SU-DHL-6 (cell line): ENCODE measurements at regions not wholly inside any gene's neighbourhood (a gene's known extent, or its start where the extent isn't known, plus 50 kb on each side); places are given as distances from the start of the nearest gene placed in this dataset.
"Not testable (repeated sequence)": the region's sequence is repeated elsewhere in the genome, so short reads cannot be mapped to it uniquely, and the experiment has no call there.

Experiments used
- H2AFZ ChIP-seq: fragments of 200-600 bp; sonication (generic); 2 replicates; pipeline ENCODE4 v1.6.1; 2014; ENCODE audit warnings: low read depth, mild to moderate bottlenecking, moderate library complexity, mixed read lengths, antibody characterized with exemption, low read length; ENCODE audit not compliant: severe bottlenecking
- H3F3A ChIP-seq: fragments of 200-600 bp; shearing (Covaris generic); 2 replicates; pipeline ENCODE4 v1.6.0; 2016; ENCODE audit warnings: antibody characterized with exemption, mild to moderate bottlenecking; ENCODE audit not compliant: insufficient read depth
- H3K27ac ChIP-seq: fragments of 200-600 bp; sonication (generic); 2 replicates; pipeline ENCODE4 v1.5.1; 2016; ENCODE audit warnings: low read depth, mild to moderate bottlenecking, low read length, moderate library complexity, mixed read lengths
- H3K27me3 ChIP-seq: fragments of 200-600 bp; sonication (generic), shearing (Covaris generic); 2 replicates; pipeline ENCODE4 v1.6.0; 2014; ENCODE audit warnings: mild to moderate bottlenecking, low read length
- H3K36me3 ChIP-seq: fragments of 200-600 bp; sonication (generic); 2 replicates; pipeline ENCODE4 v1.6.1; 2014; ENCODE audit warnings: mild to moderate bottlenecking, low read length, mixed read lengths
- H3K4me2 ChIP-seq: fragments of 300-600, 200-600 bp; shearing (Covaris generic), sonication (generic); 2 replicates; pipeline ENCODE4 v1.6.0; 2014; ENCODE audit warnings: low read length, low read depth, mild to moderate bottlenecking; ENCODE audit not compliant: poor library complexity, severe bottlenecking
- H3K4me3 ChIP-seq: fragments of 200-600 bp; sonication (generic); 2 replicates; pipeline ENCODE4 v1.5.1; 2014; ENCODE audit warnings: antibody characterized with exemption, low read length, mild to moderate bottlenecking, mixed read lengths; ENCODE audit not compliant: insufficient read depth, poor library complexity, severe bottlenecking
- H3K79me2 ChIP-seq: fragments of 200-600 bp; sonication (generic); 2 replicates; pipeline ENCODE4 v1.6.1; 2014; ENCODE audit warnings: mild to moderate bottlenecking, low read length, moderate library complexity; ENCODE audit not compliant: insufficient read depth
- H3K9ac ChIP-seq: fragments of 200-600 bp; sonication (generic); 2 replicates; pipeline ENCODE4 v1.7.0; 2014; ENCODE audit warnings: mild to moderate bottlenecking, low read length
- H3K9me2 ChIP-seq: fragments of 200-600 bp; sonication (generic); replicated peaks from 2 replicates; pipeline ENCODE4 v1.6.1; 2014; ENCODE audit warnings: low read length; ENCODE audit not compliant: insufficient read depth
- H3K9me3 ChIP-seq: fragments of 200-600 bp; sonication (generic); 2 replicates; pipeline ENCODE4 v1.6.1; 2014; ENCODE audit warnings: low read length, mixed read lengths; ENCODE audit not compliant: insufficient read depth
- H4K20me1 ChIP-seq: fragments of 200-600 bp; sonication (generic); 2 replicates; pipeline ENCODE4 v1.6.1; 2014; ENCODE audit warnings: low read depth, mild to moderate bottlenecking, antibody characterized with exemption, low read length, moderate library complexity, mixed read lengths

DNA sequence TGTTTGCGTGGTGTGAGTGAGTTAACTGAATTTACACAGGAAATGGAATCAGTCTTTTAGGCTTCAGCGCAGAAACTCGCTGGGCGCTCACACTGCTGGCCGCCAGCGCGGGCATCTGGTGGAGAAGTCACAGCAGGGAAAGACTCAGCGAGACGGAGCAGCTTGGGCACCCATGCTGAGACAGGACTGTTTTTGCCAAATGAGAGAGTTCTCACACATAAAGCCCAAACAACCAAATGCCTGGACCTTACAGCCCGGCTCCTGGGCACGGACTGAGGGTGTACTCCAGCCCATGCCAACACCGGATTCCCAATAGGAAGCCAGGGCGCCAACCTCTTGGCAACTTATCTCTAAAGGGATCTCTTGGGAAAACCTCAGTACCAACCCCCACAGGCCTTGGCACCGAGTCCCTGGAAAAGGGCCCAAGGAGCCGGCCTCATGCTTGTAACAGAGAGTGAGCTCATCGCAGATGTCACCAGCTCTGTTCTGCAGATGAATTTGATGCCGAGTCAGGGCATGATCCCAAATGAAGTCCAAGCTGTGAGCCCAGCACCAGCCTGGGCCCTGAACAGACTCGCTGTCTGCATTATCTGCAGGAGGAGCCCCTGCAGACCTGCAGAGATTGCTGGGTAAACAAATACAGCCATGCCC lies 4065.2 kb upstream of the TPTE start:
- not testable (repeated sequence) for H3F3A ChIP-seq, H3K9me2 ChIP-seq, H3K4me3 ChIP-seq, H3K9ac ChIP-seq, H3K4me2 ChIP-seq, H3K79me2 ChIP-seq, H3K36me3 ChIP-seq, H3K27me3 ChIP-seq, H3K9me3 ChIP-seq, H2AFZ ChIP-seq, H4K20me1 ChIP-seq, H3K27ac ChIP-seq

- H4K20me1 ChIP-seq, H2AFZ ChIP-seq, H3K9ac ChIP-seq, H3K4me3 ChIP-seq, H3K27ac ChIP-seq, H3F3A ChIP-seq, H3K36me3 ChIP-seq, H3K9me3 ChIP-seq, H3K4me2 ChIP-seq, H3K79me2 ChIP-seq, H3K27me3 ChIP-seq, H3K9me2 ChIP-seq: not testable (repeated sequence)
Measured at GRCh38 chr21:6459761-6460160, 4061.6 kb upstream of the TPTE start.

DNA sequence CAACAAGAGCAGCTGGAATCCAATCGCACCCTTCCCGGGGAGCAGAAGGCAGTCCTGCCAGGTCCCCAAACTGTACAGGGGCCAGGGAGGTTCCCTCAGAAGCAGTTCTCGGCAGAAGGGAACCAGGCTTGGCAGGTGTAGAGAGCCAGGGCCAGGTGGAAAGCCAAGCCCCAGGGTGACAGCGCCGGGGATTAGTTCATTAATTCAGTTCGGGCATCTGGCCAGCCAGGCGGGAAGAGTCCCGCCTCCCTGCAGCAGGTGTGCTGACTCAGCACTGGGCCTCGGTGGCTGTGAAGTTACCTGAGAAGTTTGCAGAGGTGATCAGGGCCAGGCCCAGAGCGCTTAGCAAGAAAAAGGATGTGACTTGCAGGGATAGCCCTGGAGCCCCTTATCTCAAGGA lies 4060.0 kb upstream of the TPTE start:
- H3K4me2 ChIP-seq, H3F3A ChIP-seq, H3K9me2 ChIP-seq, H3K9ac ChIP-seq, H3K27ac ChIP-seq, H3K27me3 ChIP-seq, H3K9me3 ChIP-seq, H3K79me2 ChIP-seq, H2AFZ ChIP-seq, H3K36me3 ChIP-seq, H4K20me1 ChIP-seq, H3K4me3 ChIP-seq: not testable (repeated sequence)

DNA sequence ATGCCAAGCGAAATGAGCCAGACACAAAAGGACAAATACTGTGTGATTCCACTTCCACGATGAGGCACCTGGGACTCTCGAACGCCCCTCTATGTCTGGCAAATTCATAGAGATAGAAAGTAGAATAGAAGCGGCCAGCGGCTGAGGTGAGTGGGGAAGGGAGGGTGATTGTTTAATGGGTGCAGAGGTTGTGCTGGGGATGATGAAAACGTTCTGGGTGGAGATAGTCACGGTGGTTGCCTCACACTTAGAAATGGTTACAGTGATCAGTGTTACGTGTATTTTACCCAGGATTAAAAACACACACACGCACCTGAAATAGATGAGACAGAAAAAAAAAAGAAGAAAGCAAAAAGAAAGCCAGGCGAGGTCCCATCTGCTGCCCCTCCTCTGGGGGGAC lies 4057.0 kb upstream of the TPTE start:
- not testable (repeated sequence) for H3K79me2 ChIP-seq, H3K36me3 ChIP-seq, H3K9me2 ChIP-seq, H3K9me3 ChIP-seq, H3K9ac ChIP-seq, H3K27ac ChIP-seq, H3K4me3 ChIP-seq, H3K4me2 ChIP-seq, H3K27me3 ChIP-seq, H3F3A ChIP-seq, H4K20me1 ChIP-seq, H2AFZ ChIP-seq

- not testable (repeated sequence) for H3K9ac ChIP-seq, H3K27me3 ChIP-seq, H3K9me3 ChIP-seq, H3K27ac ChIP-seq, H3K79me2 ChIP-seq, H3K4me2 ChIP-seq, H2AFZ ChIP-seq, H3K36me3 ChIP-seq, H3F3A ChIP-seq, H4K20me1 ChIP-seq, H3K9me2 ChIP-seq, H3K4me3 ChIP-seq
Measured at GRCh38 chr21:6466081-6466698, 4055.2 kb upstream of the TPTE start.

- not testable (repeated sequence) for H3K27me3 ChIP-seq, H3K4me3 ChIP-seq, H3K36me3 ChIP-seq, H3K4me2 ChIP-seq, H3F3A ChIP-seq, H3K9me2 ChIP-seq, H4K20me1 ChIP-seq, H3K79me2 ChIP-seq, H3K9ac ChIP-seq, H3K9me3 ChIP-seq, H3K27ac ChIP-seq, H2AFZ ChIP-seq
Measured at GRCh38 chr21:6466707-6467106, 4054.7 kb upstream of the TPTE start.

DNA sequence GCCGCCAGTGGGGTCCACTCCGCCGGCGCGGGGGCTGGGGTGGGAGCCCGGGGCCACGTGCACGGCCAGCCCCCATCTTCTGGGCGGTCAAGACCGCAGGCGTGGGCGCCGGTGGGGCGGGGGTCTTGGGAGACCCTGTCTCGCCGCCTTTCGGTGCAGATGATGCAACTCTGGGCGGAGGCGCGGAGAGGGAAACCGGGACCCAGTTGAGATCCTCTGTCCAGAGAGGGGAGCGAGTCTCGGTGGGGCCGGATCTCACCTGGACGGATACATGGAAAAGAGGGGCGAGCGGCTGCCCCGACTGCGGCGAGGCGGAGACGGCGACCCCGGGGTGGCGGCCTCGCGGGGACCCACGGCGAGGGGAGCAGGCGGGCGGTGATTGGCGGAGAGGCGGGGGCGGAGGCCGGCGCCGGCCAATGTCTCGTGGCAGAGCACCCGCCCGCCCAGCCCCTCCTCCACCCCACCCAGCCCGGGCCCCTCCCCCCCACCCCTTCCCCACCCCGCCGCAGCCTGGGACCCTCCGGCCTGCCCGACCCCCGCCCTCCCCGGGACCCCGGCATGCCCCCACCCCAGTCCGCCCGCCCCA lies 4054.1 kb upstream of the TPTE start:
- H3K36me3 ChIP-seq, result not testable (repeated sequence)

GRCh38 chr21:6467907-6468306 lies 4053.5 kb upstream of the TPTE start:
- H3K36me3 ChIP-seq, H3K27ac ChIP-seq, H3K9me3 ChIP-seq, H4K20me1 ChIP-seq, H3K79me2 ChIP-seq, H3K4me2 ChIP-seq, H3K9me2 ChIP-seq, H3K4me3 ChIP-seq, H3F3A ChIP-seq, H3K27me3 ChIP-seq, H3K9ac ChIP-seq, H2AFZ ChIP-seq: not testable (repeated sequence)

More for the DNA sequence above, 4054.1 kb upstream of the TPTE start:
- H3F3A ChIP-seq, H2AFZ ChIP-seq, H3K9me3 ChIP-seq, H3K4me2 ChIP-seq, H3K9me2 ChIP-seq, H3K4me3 ChIP-seq, H3K79me2 ChIP-seq, H3K27me3 ChIP-seq, H3K27ac ChIP-seq, H3K9ac ChIP-seq, H4K20me1 ChIP-seq: not testable (repeated sequence)
